GM12875 (cell line): ENCODE measurements at regions not wholly inside any gene's neighbourhood (a gene's known extent, or its start where the extent isn't known, plus 50 kb on each side); places are given as distances from the start of the nearest gene placed in this dataset.

Source experiments
- H3K4me3 ChIP-seq: one replicate; pipeline ENCODE4 v1.5.1; 2011; ENCODE audit warnings: low read depth, low read length, control low read depth
- TF ChIP-seq, protein P1 (sequence below): IDR thresholded peaks from 2 replicates; pipeline ENCODE4 v1.5.1; 2011; ENCODE audit warnings: low read depth, mild to moderate bottlenecking, control low read depth, inconsistent platforms, low read length, moderate library complexity, borderline replicate concordance; ENCODE audit not compliant: insufficient read depth

DNA sequence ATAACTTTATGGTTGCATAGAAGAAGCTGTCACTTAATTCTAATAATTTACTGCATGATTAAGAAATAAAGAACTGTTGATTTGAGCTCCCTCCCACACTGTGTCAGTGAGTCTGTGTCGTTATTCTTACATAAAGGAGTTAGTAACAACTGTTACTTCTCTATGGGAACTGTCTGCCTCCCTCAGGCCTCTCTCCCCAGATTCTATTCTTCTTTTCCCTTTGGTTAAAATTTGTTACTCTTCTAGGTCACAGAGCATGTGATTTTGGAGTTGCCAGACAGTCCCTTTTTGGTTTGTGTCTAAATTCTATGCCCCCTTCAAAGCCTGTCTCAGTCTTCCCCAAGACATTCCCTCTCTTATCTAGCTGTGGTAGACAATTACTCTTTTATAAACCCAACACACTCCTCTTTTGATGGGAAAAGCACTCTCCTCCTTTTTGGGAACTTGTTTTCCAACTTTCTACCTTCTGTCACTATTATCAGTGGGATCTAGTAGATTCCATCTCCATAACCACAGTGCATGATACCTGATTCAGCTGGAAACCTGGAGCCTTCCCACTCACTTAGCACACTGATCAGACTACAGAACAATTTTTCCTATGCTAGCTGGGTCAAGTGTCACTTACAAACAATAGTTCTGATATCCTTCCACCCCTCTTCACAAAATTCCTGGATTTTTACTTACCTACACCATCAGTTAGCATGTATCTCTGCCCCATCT is 422.1 kb upstream of the TGFBR2 start:
- TF ChIP-seq, protein P1, sequence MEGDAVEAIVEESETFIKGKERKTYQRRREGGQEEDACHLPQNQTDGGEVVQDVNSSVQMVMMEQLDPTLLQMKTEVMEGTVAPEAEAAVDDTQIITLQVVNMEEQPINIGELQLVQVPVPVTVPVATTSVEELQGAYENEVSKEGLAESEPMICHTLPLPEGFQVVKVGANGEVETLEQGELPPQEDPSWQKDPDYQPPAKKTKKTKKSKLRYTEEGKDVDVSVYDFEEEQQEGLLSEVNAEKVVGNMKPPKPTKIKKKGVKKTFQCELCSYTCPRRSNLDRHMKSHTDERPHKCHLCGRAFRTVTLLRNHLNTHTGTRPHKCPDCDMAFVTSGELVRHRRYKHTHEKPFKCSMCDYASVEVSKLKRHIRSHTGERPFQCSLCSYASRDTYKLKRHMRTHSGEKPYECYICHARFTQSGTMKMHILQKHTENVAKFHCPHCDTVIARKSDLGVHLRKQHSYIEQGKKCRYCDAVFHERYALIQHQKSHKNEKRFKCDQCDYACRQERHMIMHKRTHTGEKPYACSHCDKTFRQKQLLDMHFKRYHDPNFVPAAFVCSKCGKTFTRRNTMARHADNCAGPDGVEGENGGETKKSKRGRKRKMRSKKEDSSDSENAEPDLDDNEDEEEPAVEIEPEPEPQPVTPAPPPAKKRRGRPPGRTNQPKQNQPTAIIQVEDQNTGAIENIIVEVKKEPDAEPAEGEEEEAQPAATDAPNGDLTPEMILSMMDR = no peak
- H3K4me3 ChIP-seq = no peak overlapping the region

DNA sequence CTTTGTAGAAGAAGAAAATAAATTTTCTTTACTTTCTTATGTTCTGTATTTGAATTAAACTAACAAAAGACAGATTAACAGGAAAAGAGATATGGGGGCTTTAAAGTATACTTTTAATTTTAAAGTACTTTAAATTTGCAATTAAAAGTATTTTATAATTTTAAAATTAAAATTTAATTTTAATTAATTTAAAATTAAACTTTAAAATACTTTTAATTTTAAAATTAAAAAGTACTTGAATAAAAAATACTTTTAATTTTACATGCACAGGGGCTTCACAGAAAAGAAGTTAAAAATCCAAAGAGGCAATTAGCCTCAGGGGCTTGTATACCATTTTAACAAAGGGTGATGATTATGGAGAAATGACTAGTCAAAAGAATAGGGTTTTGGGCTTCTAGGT is 420.5 kb upstream of the TGFBR2 start:
- no peak overlapping the region for H3K4me3 ChIP-seq
- TF ChIP-seq, protein P1 = no peak

DNA sequence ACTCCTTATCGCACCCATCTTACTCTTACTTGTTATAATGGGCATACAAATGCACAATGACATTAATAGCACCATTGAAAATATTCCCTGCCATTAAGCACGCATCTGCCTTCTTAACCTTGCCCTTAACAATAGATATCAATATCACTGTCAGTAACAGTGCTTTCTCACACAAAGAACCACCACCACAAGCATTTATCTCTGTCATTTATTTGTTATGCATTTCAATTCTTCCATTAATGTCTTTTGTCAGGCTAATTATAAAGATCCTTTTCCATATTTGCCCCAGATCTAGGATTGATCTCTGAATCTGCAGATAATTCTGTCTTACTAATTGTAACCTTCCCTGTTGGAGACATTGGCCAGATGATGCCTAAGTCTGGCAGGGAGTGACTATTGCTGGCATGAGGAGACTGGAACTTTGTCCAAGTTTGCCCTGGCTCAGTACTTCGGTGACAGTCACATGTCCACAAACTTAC is 419.6 kb upstream of the TGFBR2 start:
- TF ChIP-seq, protein P1 = no peak
- no peak overlapping the region for H3K4me3 ChIP-seq

DNA sequence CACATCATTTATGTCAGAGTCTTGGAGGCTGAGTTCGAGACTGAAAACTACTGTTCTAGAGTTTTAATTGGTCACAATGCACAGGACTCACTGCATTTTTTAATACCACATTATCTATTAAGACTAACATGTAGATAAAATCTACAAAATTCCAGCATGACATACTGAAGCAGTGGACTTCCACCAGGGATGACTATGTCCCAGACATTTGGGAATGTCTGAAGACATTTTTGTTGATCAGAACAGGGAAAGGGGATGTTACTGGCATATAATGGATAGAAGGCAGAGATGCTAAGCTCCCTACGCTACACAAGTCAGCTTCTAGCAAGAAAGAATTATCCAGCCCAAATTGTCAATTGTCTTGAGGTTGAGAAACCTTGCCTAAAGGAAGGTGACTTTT is 419.0 kb upstream of the TGFBR2 start:
- TF ChIP-seq, protein P1 = no peak

DNA sequence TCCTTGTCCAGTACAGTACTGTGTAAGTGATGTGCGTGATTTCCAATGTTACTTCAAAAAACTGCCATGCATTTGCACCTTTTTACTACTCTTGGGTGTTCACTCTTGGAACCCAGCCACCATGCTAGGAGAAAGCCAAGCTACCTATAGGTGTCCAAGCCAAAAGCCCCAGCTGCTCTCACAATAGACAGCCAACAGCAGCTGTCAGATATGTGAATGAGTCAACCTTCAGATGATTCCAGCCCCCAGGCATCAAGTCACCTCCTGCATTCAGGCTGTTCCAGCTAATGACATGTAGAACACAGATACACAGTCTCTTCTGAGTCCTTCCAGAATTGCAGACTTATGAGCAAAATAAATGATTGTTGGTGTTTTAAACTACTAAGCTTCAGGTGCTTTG is 417.7 kb upstream of the TGFBR2 start:
- TF ChIP-seq, protein P1 = no peak
- no peak overlapping the region for H3K4me3 ChIP-seq

More for the DNA sequence above, 419.0 kb upstream of the TGFBR2 start:
- no peak overlapping the region for H3K4me3 ChIP-seq

DNA sequence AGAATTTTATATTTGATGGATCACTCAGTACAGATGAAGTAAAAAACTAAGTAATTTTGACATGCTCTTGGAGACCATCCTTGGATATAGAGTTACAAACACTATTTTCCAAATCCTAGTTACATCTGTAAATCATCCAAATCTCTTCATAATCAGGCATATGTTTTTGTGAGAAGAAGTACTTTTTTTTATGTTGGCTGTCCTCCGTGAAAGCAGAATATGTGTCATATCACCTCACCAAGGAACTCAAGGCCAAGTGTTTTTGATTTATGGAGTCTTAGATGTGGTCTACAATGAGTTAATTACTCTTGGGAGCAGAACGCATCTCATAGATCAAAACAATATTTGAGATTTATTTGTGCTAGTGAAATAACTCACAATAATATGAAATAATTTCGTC is 416.5 kb upstream of the TGFBR2 start:
- TF ChIP-seq, protein P1 = no peak
- no peak overlapping the region for H3K4me3 ChIP-seq

DNA sequence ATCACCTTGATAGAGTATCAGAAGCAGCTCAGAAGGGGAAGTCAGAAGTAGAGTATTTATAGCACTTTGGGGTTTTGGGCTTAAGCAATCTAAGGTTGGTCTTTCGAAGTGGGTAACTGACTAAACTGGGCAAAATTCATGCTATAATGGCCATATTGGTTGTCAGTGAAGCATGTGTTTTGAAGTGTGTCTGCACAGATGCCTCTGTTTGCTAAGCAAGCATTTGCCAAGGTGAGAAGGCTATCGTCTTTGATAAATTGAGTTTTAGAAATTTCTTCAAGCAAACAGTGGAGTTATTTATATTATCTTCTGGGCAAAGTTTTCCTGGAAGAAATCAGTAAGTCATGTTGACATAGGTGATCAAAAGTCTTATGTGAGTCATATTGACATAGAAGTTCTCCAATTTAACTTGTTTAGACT is 412.8 kb upstream of the TGFBR2 start:
- TF ChIP-seq, protein P1 = no peak
- no peak overlapping the region for H3K4me3 ChIP-seq
